ENCODE measurements at regions not wholly inside any gene's neighbourhood (a gene's known extent, or its start where the extent isn't known, plus 50 kb on each side); places are given as distances from the start of the nearest gene placed in this dataset.

DNA sequence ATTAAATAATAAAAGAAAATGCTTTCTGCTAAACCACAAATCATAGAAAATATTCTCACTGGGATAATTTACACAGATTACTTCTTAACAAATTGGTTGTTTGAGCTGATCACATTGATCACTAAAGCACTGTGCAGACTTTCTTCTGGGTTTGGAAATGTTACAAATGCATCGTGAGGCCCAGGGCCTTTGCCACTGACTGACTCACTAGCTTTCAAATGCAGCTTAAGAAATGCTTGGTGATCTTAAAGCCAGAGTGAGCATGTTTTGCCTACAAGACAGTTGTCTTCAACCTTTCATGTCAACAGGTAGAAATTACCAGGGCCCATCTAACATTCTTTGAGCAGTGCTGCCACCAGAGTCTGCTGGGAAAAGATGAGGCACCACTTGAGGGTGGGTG lies 252.3 kb upstream of the ADRA1B start:
- TF ChIP-seq, protein P1, sequence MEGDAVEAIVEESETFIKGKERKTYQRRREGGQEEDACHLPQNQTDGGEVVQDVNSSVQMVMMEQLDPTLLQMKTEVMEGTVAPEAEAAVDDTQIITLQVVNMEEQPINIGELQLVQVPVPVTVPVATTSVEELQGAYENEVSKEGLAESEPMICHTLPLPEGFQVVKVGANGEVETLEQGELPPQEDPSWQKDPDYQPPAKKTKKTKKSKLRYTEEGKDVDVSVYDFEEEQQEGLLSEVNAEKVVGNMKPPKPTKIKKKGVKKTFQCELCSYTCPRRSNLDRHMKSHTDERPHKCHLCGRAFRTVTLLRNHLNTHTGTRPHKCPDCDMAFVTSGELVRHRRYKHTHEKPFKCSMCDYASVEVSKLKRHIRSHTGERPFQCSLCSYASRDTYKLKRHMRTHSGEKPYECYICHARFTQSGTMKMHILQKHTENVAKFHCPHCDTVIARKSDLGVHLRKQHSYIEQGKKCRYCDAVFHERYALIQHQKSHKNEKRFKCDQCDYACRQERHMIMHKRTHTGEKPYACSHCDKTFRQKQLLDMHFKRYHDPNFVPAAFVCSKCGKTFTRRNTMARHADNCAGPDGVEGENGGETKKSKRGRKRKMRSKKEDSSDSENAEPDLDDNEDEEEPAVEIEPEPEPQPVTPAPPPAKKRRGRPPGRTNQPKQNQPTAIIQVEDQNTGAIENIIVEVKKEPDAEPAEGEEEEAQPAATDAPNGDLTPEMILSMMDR (IDR thresholded peaks at IDR 0.05; ENCODE audit: extremely low read depth in 1 of 2, insufficient read depth in 1 of 2, low read depth in 1 of 2, low read length in 2 of 2), result no peak
- no peak for TF ChIP-seq POLR2A (IDR thresholded peaks at IDR 0.05; ENCODE audit: low read depth, low read length)
- TF ChIP-seq FOS (IDR thresholded peaks at IDR 0.05; ENCODE audit: borderline replicate concordance, insufficient read depth, low read length), result no peak
- TF ChIP-seq EZH2 (IDR thresholded peaks at IDR 0.05; ENCODE audit: borderline replicate concordance, low read depth, low read length, severe bottlenecking), result no peak
- no peak for TF ChIP-seq POLR2AphosphoS5 (IDR thresholded peaks at IDR 0.05; ENCODE audit: insufficient read depth, low read depth, low read length)
- TF ChIP-seq JUN (IDR thresholded peaks at IDR 0.05; ENCODE audit: borderline replicate concordance, insufficient read depth, insufficient read length, low read depth), result no peak
- no peak for TF ChIP-seq MYC (IDR thresholded peaks at IDR 0.05; ENCODE audit: low read depth, low read length)
- no peak for TF ChIP-seq MAX (IDR thresholded peaks at IDR 0.05; ENCODE audit: insufficient read depth, insufficient read length)
